LNCAP (cell line): ENCODE measurements at regions not wholly inside any gene's neighbourhood (a gene's known extent, or its start where the extent isn't known, plus 50 kb on each side); places are given as distances from the start of the nearest gene placed in this dataset.

Experiments
- CTCF ChIP-seq: fragments of 450-650 bp; IDR thresholded peaks from 2 replicates; pipeline ENCODE4 v1.5.1; 2017; ENCODE audit warnings: mild to moderate bottlenecking

DNA sequence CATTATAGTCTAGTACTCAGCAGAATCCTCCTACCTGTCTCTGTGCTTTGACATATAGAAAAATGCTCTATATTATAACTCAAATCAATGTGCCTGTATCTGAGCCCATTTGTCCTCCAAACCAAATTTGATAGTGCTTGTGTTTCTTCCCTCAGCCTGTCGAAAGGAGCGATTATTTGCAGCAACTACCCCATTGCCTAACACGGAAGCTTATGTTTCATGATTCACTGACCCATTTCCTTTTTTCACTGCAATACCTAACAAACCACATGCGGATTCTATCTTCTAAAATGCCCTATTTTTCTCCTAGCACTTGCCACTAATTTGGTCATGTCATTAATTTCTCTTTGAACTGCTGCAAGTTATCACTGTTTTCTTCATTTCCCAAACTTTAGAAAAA lies 1220.6 kb upstream of the CADM2 start:
- TF ChIP-seq CTCF = no peak

DNA sequence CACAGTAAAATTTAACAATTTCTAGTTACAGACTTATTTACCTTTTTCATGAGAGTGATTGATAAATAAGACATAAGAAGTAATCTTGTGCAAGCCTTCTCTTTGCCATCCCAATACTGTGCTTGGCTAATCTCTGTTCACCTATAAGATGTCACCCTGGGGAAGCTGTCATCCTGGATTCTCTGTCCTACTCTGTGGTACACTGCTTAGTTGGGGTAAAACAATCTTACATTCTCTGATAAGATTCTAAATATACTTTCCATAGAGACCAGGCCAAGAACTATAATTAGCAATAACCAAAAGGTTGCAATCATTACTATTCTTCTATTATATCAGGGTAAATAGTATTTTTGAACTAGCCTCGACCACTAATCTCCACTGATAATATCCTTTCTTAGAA lies 1218.3 kb upstream of the CADM2 start:
- TF ChIP-seq CTCF = no peak

- no peak for TF ChIP-seq CTCF
Observed at GRCh38 chr3:83765956-83766355, 1192.8 kb upstream of the CADM2 start.

- no peak for TF ChIP-seq CTCF
Observed at GRCh38 chr3:83769791-83770663, 1188.8 kb upstream of the CADM2 start.

DNA sequence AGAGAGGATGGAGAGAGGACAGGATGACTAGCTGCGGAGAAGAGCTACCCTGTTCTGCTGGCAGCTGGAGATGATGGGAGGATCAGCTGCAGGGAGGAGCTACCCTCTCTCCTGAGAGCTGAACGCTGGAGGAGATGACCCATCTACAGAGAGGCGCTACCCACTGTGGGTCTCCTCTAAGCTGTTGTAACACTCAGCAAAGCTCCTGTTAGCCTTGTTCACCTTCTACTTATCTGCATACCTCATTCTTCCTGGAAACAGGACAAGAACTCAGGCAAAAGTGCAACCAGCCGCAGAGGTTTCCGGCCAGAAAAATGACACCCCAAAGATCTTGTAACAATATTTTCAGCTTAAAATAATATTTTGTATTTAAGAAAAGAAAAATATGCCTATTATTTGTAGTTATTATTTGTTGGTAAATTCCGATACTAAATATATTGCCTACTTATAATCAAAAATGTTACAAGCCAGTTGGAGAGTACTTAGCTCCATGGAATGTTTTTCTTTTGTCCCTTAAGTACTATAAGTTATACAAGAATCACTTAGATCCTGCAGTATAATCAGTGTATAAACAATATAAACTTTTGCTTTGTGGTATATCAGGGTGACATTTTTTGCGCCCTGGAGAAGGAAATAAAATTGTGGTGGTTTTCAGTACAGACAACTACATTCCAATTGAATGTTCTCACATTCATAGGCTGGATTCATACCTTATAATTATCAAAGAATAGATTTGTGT lies 1188.0 kb upstream of the CADM2 start:
- no peak for TF ChIP-seq CTCF

DNA sequence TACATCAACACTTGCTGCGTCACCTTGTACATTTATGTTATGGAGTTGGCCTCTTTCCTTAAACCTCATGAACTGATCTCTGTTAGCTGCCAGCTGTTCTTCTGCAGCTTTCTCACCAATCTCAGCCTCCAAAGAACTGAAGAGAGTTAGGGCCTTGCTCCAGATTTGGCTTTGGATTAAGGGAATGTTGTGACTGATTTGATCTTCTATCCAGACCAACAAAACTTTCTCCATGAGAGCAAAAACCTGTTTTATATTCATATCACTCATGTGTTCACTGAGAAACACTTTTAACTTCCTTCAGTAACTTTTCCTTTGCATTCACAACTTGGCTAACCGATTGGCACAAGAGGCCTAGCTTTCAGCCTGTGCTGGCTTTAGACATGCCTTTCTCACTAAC lies 1156.0 kb upstream of the CADM2 start:
- TF ChIP-seq CTCF = no peak

DNA sequence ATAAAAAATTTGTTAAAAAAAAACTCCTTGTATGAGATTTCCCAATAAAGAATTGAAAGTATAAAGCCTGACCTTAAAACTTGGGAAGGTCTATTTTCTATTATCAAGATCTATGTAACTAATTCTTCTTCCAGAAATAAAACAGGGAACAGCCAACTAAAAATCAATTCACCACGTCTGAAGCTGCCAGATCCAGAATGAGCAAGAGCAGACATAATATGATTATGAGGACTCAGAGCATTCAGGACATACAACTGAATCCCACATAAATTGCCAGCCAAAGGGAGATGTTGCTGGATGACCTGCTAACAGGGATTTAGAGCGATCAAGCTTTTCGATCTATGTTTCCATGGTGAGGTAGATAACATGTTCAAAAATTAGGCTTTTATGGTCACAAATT lies 1151.3 kb upstream of the CADM2 start:
- TF ChIP-seq CTCF = no peak
